Brain microvascular endothelial cell (primary cell): ENCODE measurements at regions not wholly inside any gene's neighbourhood (a gene's known extent, or its start where the extent isn't known, plus 50 kb on each side); places are given as distances from the start of the nearest gene placed in this dataset.
A peak's percentile ranks its signal among the peaks of the same experiment; 100 is the strongest.

Experiments used
- DNase-seq: peaks from one replicate; pipeline ENCODE4 v3.0.0-alpha.2; 2020
- H3K27ac ChIP-seq: fragments of 250-450 bp; sonication (Bioruptor Pico); 2 replicates; pipeline ENCODE4 v1.5.1; 2020; ENCODE audit warnings: mild to moderate bottlenecking, moderate library complexity
- H3K27me3 ChIP-seq: fragments of 250-450 bp; sonication (Bioruptor Pico); replicated peaks from 2 replicates; pipeline ENCODE4 v1.5.1; 2020; ENCODE audit warnings: mild to moderate bottlenecking
- H3K36me3 ChIP-seq: fragments of 250-450 bp; sonication (Bioruptor Pico); replicated peaks from 2 replicates; pipeline ENCODE4 v1.5.1; 2020; ENCODE audit warnings: mild to moderate bottlenecking
- H3K4me3 ChIP-seq: 2 replicates; pipeline ENCODE4 v1.5.1; 2011; ENCODE audit warnings: low read depth, mild to moderate bottlenecking, control low read depth, low read length, moderate library complexity
- CTCF ChIP-seq: IDR thresholded peaks from 2 replicates; pipeline ENCODE4 v1.5.1; 2011; ENCODE audit warnings: low read depth, mild to moderate bottlenecking, moderate library complexity, low read length, control low read depth, inconsistent platforms; ENCODE audit errors: missing control alignments
- in situ Hi-C: cut with HindIII; loops from 2 replicates; pipeline ENCODE4 v1.10.0; 2017; ENCODE audit warnings: low sequenced_read_pairs, low pct_ligation_motif_present

- Histone ChIP-seq H3K27ac (peak overlapping the region; percentile 55), H3K36me3 (no peaks in the 10 kb centered on the region), H3K27me3 (no peaks in the 10 kb centered on the region), H3K4me3 (no peak overlapping the region)
- no peak for TF ChIP-seq CTCF
- peak; percentile 74 for DNase-seq
- in situ Hi-C loops: no loop called here
These were observed 331.4 kb downstream of the BCAT1 start for GRCh38 chr12:24617471-24617870.

- Histone ChIP-seq H3K36me3 (no peaks in the 10 kb centered on the region), H3K4me3 (no peak overlapping the region), H3K27ac (peak overlapping the region; percentile 29), H3K27me3 (no peaks in the 10 kb centered on the region)
- DNase-seq: peak; percentile 62
- TF ChIP-seq CTCF: no peak
- in situ Hi-C loops: no loop called here
These were observed 332.9 kb downstream of the BCAT1 start for GRCh38 chr12:24615967-24616411.

GRCh38 chr12:24608637-24609285 lies 340.1 kb downstream of the BCAT1 start:
- H3K27me3 ChIP-seq: no peaks in the 10 kb centered on the region
- H3K36me3 ChIP-seq: no peaks in the 10 kb centered on the region
- DNase-seq: no peak
- peak overlapping the region; percentile 19 for H3K27ac ChIP-seq
- no peak overlapping the region for H3K4me3 ChIP-seq
- in situ Hi-C loops: no loop called here
- no peak for TF ChIP-seq CTCF

- TF ChIP-seq CTCF: no peak
- Histone ChIP-seq H3K27me3 (no peaks in the 10 kb centered on the region), H3K27ac (no peak overlapping the region), H3K4me3 (no peak overlapping the region), H3K36me3 (no peaks in the 10 kb centered on the region)
- in situ Hi-C loops: no loop called here
- no peak for DNase-seq
These were observed 340.8 kb downstream of the BCAT1 start for GRCh38 chr12:24608108-24608507.

- Histone ChIP-seq H3K27me3 (no peaks in the 10 kb centered on the region), H3K36me3 (no peaks in the 10 kb centered on the region), H3K4me3 (no peak overlapping the region), H3K27ac (no peak overlapping the region)
- TF ChIP-seq CTCF: no peak
- in situ Hi-C loops: no loop called here
- no peak for DNase-seq
These were observed 343.0 kb downstream of the BCAT1 start for GRCh38 chr12:24605916-24606315.

GRCh38 chr12:24605466-24605865 lies 343.4 kb downstream of the BCAT1 start:
- in situ Hi-C loops: no loop called here

More at GRCh38 chr12:24605466-24605865, 343.4 kb downstream of the BCAT1 start:
- H3K36me3 ChIP-seq: no peaks in the 10 kb centered on the region
- no peak for TF ChIP-seq CTCF
- DNase-seq: no peak
- H3K27me3 ChIP-seq: no peaks in the 10 kb centered on the region
- no peak overlapping the region for H3K4me3 ChIP-seq
- no peak overlapping the region for H3K27ac ChIP-seq
